Activated CD8-positive, alpha-beta T cell treated with anti-CD3 and anti-CD28 coated beads for 36 hours (primary cell): ENCODE measurements at regions not wholly inside any gene's neighbourhood (a gene's known extent, or its start where the extent isn't known, plus 50 kb on each side); places are given as distances from the start of the nearest gene placed in this dataset.

ENCODE experiments used
- ATAC-seq: fragments of 200-7000 bp; cut with Tn5 transposase; one replicate; pipeline ENCODE4 v1.10.0; 2021; ENCODE audit warnings: mild to moderate bottlenecking, moderate library complexity
- CTCF ChIA-PET: fragments of 350-600 bp; sonication (Branson Sonifier 250); formaldehyde crosslinking; loops from one replicate; lab custom pipeline; 2021; ENCODE audit warnings: antibody characterized with exemption; lab: Charles Lee
- POLR2A ChIA-PET: fragments of 350-600 bp; sonication (Branson Sonifier 250); formaldehyde crosslinking; loops from one replicate; lab custom pipeline; 2021; ENCODE audit warnings: antibody characterized with exemption; lab: Charles Lee
- DNase-seq: peaks from one replicate; pipeline ENCODE4 v3.0.0-alpha.2; 2020
- H3K27ac Mint-ChIP-seq: one replicate; pipeline ENCODE4 v1.8.0; 2021; ENCODE audit warnings: mild to moderate bottlenecking, mixed read lengths
- H3K27me3 Mint-ChIP-seq: one replicate; pipeline ENCODE4 v1.8.0; 2021; ENCODE audit warnings: mixed read lengths
- H3K36me3 Mint-ChIP-seq: one replicate; pipeline ENCODE4 v1.8.0; 2021; ENCODE audit warnings: low read depth, mixed read lengths
- H3K4me1 Mint-ChIP-seq: one replicate; pipeline ENCODE4 v1.8.0; 2021; ENCODE audit warnings: low read depth, mixed read lengths
- H3K4me3 Mint-ChIP-seq: one replicate; pipeline ENCODE4 v1.8.0; 2021; ENCODE audit warnings: mild to moderate bottlenecking, moderate library complexity, mixed read lengths
- H3K9me3 Mint-ChIP-seq: one replicate; pipeline ENCODE4 v1.8.0; 2021; ENCODE audit warnings: mixed read lengths
- CTCF ChIP-seq: fragments of 200-600 bp; IDR thresholded peaks from one replicate; pipeline ENCODE4 v1.8.0; 2022; ENCODE audit warnings: antibody characterized with exemption, mild to moderate bottlenecking
- intact Hi-C: fragments of 100-400 bp; cut with micrococcal nuclease; formaldehyde crosslinking; loops from one replicate; pipeline ENCODE4 v1.10.0; 2022

GRCh38 chr1:81635816-81636215, 164.9 kb upstream of the ADGRL2 start:
- TF ChIP-seq CTCF, result no peak
- H3K27ac Mint-ChIP-seq, result no peak overlapping the region
- ChIA-PET CTCF (no interaction called here), POLR2A (no interaction called here)
- no peaks in the 10 kb centered on the region for H3K27me3 Mint-ChIP-seq
- no peak overlapping the region for H3K4me3 Mint-ChIP-seq
- H3K36me3 Mint-ChIP-seq, result no peaks in the 10 kb centered on the region
- intact Hi-C loops, result no loop called here
- no peak for DNase-seq
- no peaks in the 10 kb centered on the region for H3K4me1 Mint-ChIP-seq
- no peak for ATAC-seq
- peaks cover 9% of the 10 kb centered on the region for H3K9me3 Mint-ChIP-seq

GRCh38 chr1:81634294-81634693, 166.4 kb upstream of the ADGRL2 start:
- ATAC-seq (no peak), DNase-seq (no peak)
- no peak for TF ChIP-seq CTCF
- CTCF ChIA-PET, result no interaction called here
- no peaks in the 10 kb centered on the region for H3K27me3 Mint-ChIP-seq
- POLR2A ChIA-PET, result no interaction called here
- no peaks in the 10 kb centered on the region for H3K4me1 Mint-ChIP-seq
- no peak overlapping the region for H3K27ac Mint-ChIP-seq
- no peaks in the 10 kb centered on the region for H3K36me3 Mint-ChIP-seq
- no peak overlapping the region for H3K4me3 Mint-ChIP-seq
- intact Hi-C loops, result no loop called here
- H3K9me3 Mint-ChIP-seq, result peaks cover 4% of the 10 kb centered on the region

GRCh38 chr1:81619156-81619555, 181.6 kb upstream of the ADGRL2 start:
- H3K36me3 Mint-ChIP-seq, result no peaks in the 10 kb centered on the region
- ATAC-seq (no peak), DNase-seq (no peak)
- no peak overlapping the region for H3K27ac Mint-ChIP-seq
- H3K9me3 Mint-ChIP-seq, result peaks cover 5% of the 10 kb centered on the region
- no peaks in the 10 kb centered on the region for H3K27me3 Mint-ChIP-seq
- POLR2A ChIA-PET, result no interaction called here
- intact Hi-C loops, result no loop called here
- CTCF ChIA-PET, result no interaction called here
- H3K4me3 Mint-ChIP-seq, result no peak overlapping the region
- TF ChIP-seq CTCF, result no peak
- H3K4me1 Mint-ChIP-seq, result no peaks in the 10 kb centered on the region

- Mint-ChIP-seq H3K36me3 (no peaks in the 10 kb centered on the region), H3K4me1 (no peaks in the 10 kb centered on the region), H3K27me3 (no peaks in the 10 kb centered on the region), H3K4me3 (no peak overlapping the region), H3K9me3 (peaks cover 7% of the 10 kb centered on the region), H3K27ac (no peak overlapping the region)
- DNase-seq, result no peak
- CTCF ChIA-PET, result no interaction called here
- intact Hi-C loops, result no loop called here
- ATAC-seq, result no peak
- no peak for TF ChIP-seq CTCF
- POLR2A ChIA-PET, result no interaction called here
These were observed 182.4 kb upstream of the ADGRL2 start for GRCh38 chr1:81618376-81618775.

- ChIA-PET POLR2A (no interaction called here), CTCF (no interaction called here)
- no peak for ATAC-seq
- Mint-ChIP-seq H3K4me1 (no peaks in the 10 kb centered on the region), H3K27me3 (no peaks in the 10 kb centered on the region), H3K36me3 (no peaks in the 10 kb centered on the region), H3K4me3 (no peak overlapping the region), H3K27ac (no peak overlapping the region), H3K9me3 (peaks cover 7% of the 10 kb centered on the region)
- intact Hi-C loops, result no loop called here
- TF ChIP-seq CTCF, result no peak
- no peak for DNase-seq
These were observed 183.3 kb upstream of the ADGRL2 start for GRCh38 chr1:81617308-81617967.
